H9 (cell line): ENCODE measurements at regions not wholly inside any gene's neighbourhood (a gene's known extent, or its start where the extent isn't known, plus 50 kb on each side); places are given as distances from the start of the nearest gene placed in this dataset.

ENCODE experiments used
- DNase-seq: peaks from one replicate; pipeline ENCODE4 v3.0.0-alpha.2; 2017
- H2AFZ ChIP-seq: one replicate; pipeline ENCODE4 v1.6.1; 2013; ENCODE audit warnings: mild to moderate bottlenecking, low read length, control low read depth, moderate library complexity
- H2AK5ac ChIP-seq: 2 replicates; pipeline ENCODE4 v1.6.1; 2013; ENCODE audit warnings: low read length, control low read depth, mixed read lengths; ENCODE audit not compliant: insufficient read length
- H2BK120ac ChIP-seq: one replicate; pipeline ENCODE4 v1.6.1; 2013; ENCODE audit warnings: low read depth, mild to moderate bottlenecking, low read length, control low read depth, inconsistent platforms; ENCODE audit not compliant: poor library complexity, severe bottlenecking
- H2BK12ac ChIP-seq: 2 replicates; pipeline ENCODE4 v1.6.1; 2013; ENCODE audit warnings: low read length, control low read depth, mixed read lengths, low read depth; ENCODE audit not compliant: insufficient read length
- H2BK15ac ChIP-seq: 2 replicates; pipeline ENCODE4 v1.6.1; 2013; ENCODE audit warnings: low read depth, low read length, control low read depth
- H2BK20ac ChIP-seq: one replicate; pipeline ENCODE4 v1.6.1; 2013; ENCODE audit warnings: low read depth, mild to moderate bottlenecking, low read length, control low read depth, inconsistent platforms; ENCODE audit not compliant: poor library complexity, severe bottlenecking
- H2BK5ac ChIP-seq: 2 replicates; pipeline ENCODE4 v1.6.1; 2013; ENCODE audit warnings: low read length, control low read depth, mixed read lengths; ENCODE audit not compliant: insufficient read length
- H3K14ac ChIP-seq: 2 replicates; pipeline ENCODE4 v1.6.1; 2013; ENCODE audit warnings: low read length, control low read depth; ENCODE audit not compliant: insufficient read depth
- H3K18ac ChIP-seq: 2 replicates; pipeline ENCODE4 v1.6.1; 2013; ENCODE audit warnings: low read depth, mild to moderate bottlenecking, mixed read lengths, low read length, control low read depth; ENCODE audit not compliant: insufficient read length
- H3K23ac ChIP-seq: 2 replicates; pipeline ENCODE4 v1.6.1; 2013; ENCODE audit warnings: low read length, control low read depth, mixed read lengths, low read depth; ENCODE audit not compliant: insufficient read length
- H3K23me2 ChIP-seq: 2 replicates; pipeline ENCODE4 v1.6.1; 2013; ENCODE audit warnings: low read depth, mild to moderate bottlenecking, mixed read lengths, low read length, control low read depth; ENCODE audit not compliant: insufficient read length, poor library complexity, severe bottlenecking
- H3K27ac ChIP-seq: 2 replicates; pipeline ENCODE4 v1.5.1; 2013; ENCODE audit warnings: low read length, control low read depth, mixed read lengths, low read depth; ENCODE audit not compliant: insufficient read length
- H3K27me3 ChIP-seq: 2 replicates; pipeline ENCODE4 v1.6.1; 2013; ENCODE audit warnings: low read length, control low read depth, inconsistent platforms; ENCODE audit not compliant: insufficient read depth
- H3K4ac ChIP-seq: 2 replicates; pipeline ENCODE4 v1.6.1; 2013; ENCODE audit warnings: low read depth, mild to moderate bottlenecking, control low read depth, inconsistent platforms, low read length, moderate library complexity
- H3K4me1 ChIP-seq: 2 replicates; pipeline ENCODE4 v1.6.1; 2013; ENCODE audit warnings: low read length, control low read depth, inconsistent platforms; ENCODE audit not compliant: insufficient read depth
- H3K4me2 ChIP-seq: 2 replicates; pipeline ENCODE4 v1.6.1; 2013; ENCODE audit warnings: low read length, control low read depth, mixed read lengths; ENCODE audit not compliant: insufficient read length, insufficient read depth
- H3K56ac ChIP-seq: 2 replicates; pipeline ENCODE4 v1.6.1; 2013; ENCODE audit warnings: low read depth, mild to moderate bottlenecking, mixed read lengths, low read length, control low read depth; ENCODE audit not compliant: insufficient read length
- H3K79me1 ChIP-seq: 2 replicates; pipeline ENCODE4 v1.6.1; 2013; ENCODE audit warnings: low read depth, mild to moderate bottlenecking, moderate library complexity, low read length, control low read depth, inconsistent platforms; ENCODE audit not compliant: insufficient read depth, poor library complexity, severe bottlenecking
- H3K79me2 ChIP-seq: 2 replicates; pipeline ENCODE4 v1.6.1; 2013; ENCODE audit warnings: low read length, control low read depth, inconsistent platforms; ENCODE audit not compliant: insufficient read depth
- H3K9ac ChIP-seq: 2 replicates; pipeline ENCODE4 v1.6.1; 2013; ENCODE audit warnings: low read length, control low read depth, mixed read lengths; ENCODE audit not compliant: insufficient read length; ENCODE audit errors: extremely low read depth
- H3K9me3 ChIP-seq: one replicate; pipeline ENCODE4 v1.6.1; 2013; ENCODE audit warnings: low read depth, low read length, inconsistent platforms; ENCODE audit not compliant: control insufficient read depth
- H3T11ph ChIP-seq: one replicate; pipeline ENCODE4 v1.6.1; 2013; ENCODE audit warnings: mild to moderate bottlenecking, low read length, control low read depth, inconsistent platforms
- H4K20me1 ChIP-seq: one replicate; pipeline ENCODE4 v1.6.1; 2013; ENCODE audit not compliant: control insufficient read depth, insufficient read length, insufficient read depth
- H4K5ac ChIP-seq: 2 replicates; pipeline ENCODE4 v1.6.1; 2013; ENCODE audit warnings: low read depth, mild to moderate bottlenecking, mixed read lengths, low read length, control low read depth; ENCODE audit not compliant: insufficient read length
- H4K8ac ChIP-seq: replicated peaks from 2 replicates; pipeline ENCODE4 v1.6.1; 2013; ENCODE audit warnings: low read length, control low read depth, mixed read lengths, low read depth; ENCODE audit not compliant: insufficient read length
- H4K91ac ChIP-seq: 2 replicates; pipeline ENCODE4 v1.6.1; 2013; ENCODE audit warnings: low read depth, mild to moderate bottlenecking, moderate library complexity, mixed read lengths, low read length, control low read depth; ENCODE audit not compliant: insufficient read length
- H3K27ac Mint-ChIP-seq, 3 experiments: 2 replicates in 2 of 3; 3 replicates in 1 of 3; pipeline ENCODE4 v1.8.0; 2020 to 2021; ENCODE audit warnings: mixed read lengths in 3 of 3, mild to moderate bottlenecking in 1 of 3, moderate library complexity in 1 of 3
- H3K27me3 Mint-ChIP-seq: 2 replicates; pipeline ENCODE4 v1.8.0; 2021; ENCODE audit warnings: low read depth, mild to moderate bottlenecking, moderate library complexity, mixed read lengths
- H3K36me3 Mint-ChIP-seq, 3 experiments: 2 replicates in 2 of 3; 3 replicates in 1 of 3; pipeline ENCODE4 v1.8.0; 2020 to 2021; ENCODE audit warnings: low read depth in 3 of 3, mixed read lengths in 3 of 3; ENCODE audit not compliant: insufficient read depth in 1 of 3
- H3K4me1 Mint-ChIP-seq, 2 experiments: 2 replicates each; pipeline ENCODE4 v1.8.0; 2020; ENCODE audit warnings: mixed read lengths in 2 of 2
- H3K4me3 Mint-ChIP-seq, 2 experiments: 2 replicates in 1 of 2; 3 replicates in 1 of 2; pipeline ENCODE4 v1.8.0; 2020 to 2021; ENCODE audit warnings: mild to moderate bottlenecking in 2 of 2, mixed read lengths in 2 of 2, moderate library complexity in 1 of 2
- H3K9me3 Mint-ChIP-seq, 2 experiments: 2 replicates in 1 of 2; 3 replicates in 1 of 2; pipeline ENCODE4 v1.8.0; 2020; ENCODE audit warnings: mild to moderate bottlenecking in 2 of 2, mixed read lengths in 2 of 2, moderate library complexity in 1 of 2
- WGBS: extraction: QIAGEN DNeasy Blood & Tissue Kit; methylation state at CpG from one replicate; pipeline ENCODE4 v1.1.7; 2013; ENCODE audit warnings: missing lambda C conversion rate, low lambda C conversion rate, mixed read lengths; ENCODE audit not compliant: insufficient read length; ENCODE audit errors: extremely low coverage; 5-methylcytosine and 5-hydroxymethylcytosine counted together
- TF ChIP-seq, protein P1 (sequence below): fragments of 200-600 bp; sonication (generic); conservative IDR thresholded peaks from 3 replicates; pipeline ENCODE4 v1.8.0; 2021; ENCODE audit warnings: antibody characterized with exemption, mild to moderate bottlenecking

DNA sequence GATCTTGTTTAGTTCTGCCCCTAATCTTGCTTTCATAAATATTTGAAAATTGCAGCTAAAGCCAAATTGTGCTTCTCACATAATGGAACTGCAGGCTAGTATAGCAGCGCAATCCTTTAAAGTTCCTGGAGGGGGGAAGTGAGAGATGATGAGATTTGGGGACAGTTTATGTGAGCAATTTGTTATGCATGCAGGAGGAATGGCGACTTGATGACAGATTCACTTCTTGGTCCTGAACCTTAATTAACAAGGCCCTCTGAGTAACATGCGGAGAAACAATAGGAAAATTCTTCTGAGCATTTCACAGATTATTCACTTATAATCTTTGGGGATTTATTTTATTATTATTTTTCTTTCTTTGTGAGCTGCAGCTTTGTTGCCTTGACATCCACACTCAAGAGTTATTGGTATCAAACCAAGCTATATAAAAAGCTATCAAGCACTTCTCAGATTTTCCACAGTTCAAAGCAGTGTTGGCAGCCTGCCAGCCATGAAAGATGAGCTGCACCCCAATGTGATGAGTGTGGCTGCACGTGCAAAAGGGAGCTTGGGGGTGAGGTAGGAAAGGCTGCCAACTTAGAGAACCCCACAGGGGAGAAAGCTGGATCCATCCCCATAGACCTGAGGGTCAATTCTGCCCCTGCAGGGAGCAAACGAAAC is 1662.2 kb upstream of the FLRT2 start:
- no peaks in the 10 kb centered on the region for H4K20me1 ChIP-seq
- TF ChIP-seq, protein P1, sequence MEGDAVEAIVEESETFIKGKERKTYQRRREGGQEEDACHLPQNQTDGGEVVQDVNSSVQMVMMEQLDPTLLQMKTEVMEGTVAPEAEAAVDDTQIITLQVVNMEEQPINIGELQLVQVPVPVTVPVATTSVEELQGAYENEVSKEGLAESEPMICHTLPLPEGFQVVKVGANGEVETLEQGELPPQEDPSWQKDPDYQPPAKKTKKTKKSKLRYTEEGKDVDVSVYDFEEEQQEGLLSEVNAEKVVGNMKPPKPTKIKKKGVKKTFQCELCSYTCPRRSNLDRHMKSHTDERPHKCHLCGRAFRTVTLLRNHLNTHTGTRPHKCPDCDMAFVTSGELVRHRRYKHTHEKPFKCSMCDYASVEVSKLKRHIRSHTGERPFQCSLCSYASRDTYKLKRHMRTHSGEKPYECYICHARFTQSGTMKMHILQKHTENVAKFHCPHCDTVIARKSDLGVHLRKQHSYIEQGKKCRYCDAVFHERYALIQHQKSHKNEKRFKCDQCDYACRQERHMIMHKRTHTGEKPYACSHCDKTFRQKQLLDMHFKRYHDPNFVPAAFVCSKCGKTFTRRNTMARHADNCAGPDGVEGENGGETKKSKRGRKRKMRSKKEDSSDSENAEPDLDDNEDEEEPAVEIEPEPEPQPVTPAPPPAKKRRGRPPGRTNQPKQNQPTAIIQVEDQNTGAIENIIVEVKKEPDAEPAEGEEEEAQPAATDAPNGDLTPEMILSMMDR: no peak
- H3K27ac ChIP-seq: no peak overlapping the region
- DNase-seq: no peak
- no CpG with 5 or more reads among the region's 5 CpGs for WGBS
- H3K27me3 ChIP-seq: no peaks in the 10 kb centered on the region
- no peaks in the 10 kb centered on the region for H3K4me1 ChIP-seq
- H3K79me1 ChIP-seq: no peaks in the 10 kb centered on the region
- Mint-ChIP-seq H3K4me3 (no peak overlapping the region), H3K27ac (no peak overlapping the region), H3K36me3 (peaks cover 0 to 3% (median 0%) of the 10 kb centered on the region in 3 experiments; a peak in 2 of 7 replicates), H3K27me3 (no peaks in the 10 kb centered on the region), H3K4me1 (peaks cover 8% of the 10 kb centered on the region in 2 experiments), H3K9me3 (peaks cover 0 to 3% of the 10 kb centered on the region in 2 experiments; a peak in 2 of 5 replicates)
- H2BK120ac ChIP-seq: no peak overlapping the region
- no peak overlapping the region for H3T11ph ChIP-seq
- H3K9ac ChIP-seq: no peak overlapping the region
- H2BK15ac ChIP-seq: no peak overlapping the region
- H4K5ac ChIP-seq: no peak overlapping the region
- H4K91ac ChIP-seq: no peak overlapping the region
- no peak overlapping the region for H3K14ac ChIP-seq
- no peaks in the 10 kb centered on the region for H3K23me2 ChIP-seq
- no peak overlapping the region for H2BK12ac ChIP-seq
- no peaks in the 10 kb centered on the region for H3K9me3 ChIP-seq
- no peak overlapping the region for H3K56ac ChIP-seq
- H3K79me2 ChIP-seq: no peaks in the 10 kb centered on the region
- no peak overlapping the region for H3K4ac ChIP-seq
- no peak overlapping the region for H2BK5ac ChIP-seq
- H2AFZ ChIP-seq: no peak overlapping the region
- H3K23ac ChIP-seq: no peak overlapping the region
- H4K8ac ChIP-seq: no peak overlapping the region
- no peak overlapping the region for H2BK20ac ChIP-seq
- no peak overlapping the region for H3K4me2 ChIP-seq
- H3K18ac ChIP-seq: no peak overlapping the region
- H2AK5ac ChIP-seq: no peak overlapping the region
